Ovary (tissue), 3 donors: ENCODE measurements at regions not wholly inside any gene's neighbourhood (a gene's known extent, or its start where the extent isn't known, plus 50 kb on each side); places are given as distances from the start of the nearest gene placed in this dataset.

Experiments
- CTCF ChIP-seq, 3 donors: fragments of 450-650 bp in 2 of 3; fragments of 200-600 bp in 1 of 3; IDR thresholded peaks; one replicate each; pipeline versions ENCODE4 v1.5.1 to v1.8.0; 2016 to 2022; ENCODE audit warnings: antibody characterized with exemption in 3 of 3, mild to moderate bottlenecking in 1 of 3
- POLR2A ChIP-seq: fragments of 450-650 bp; IDR thresholded peaks from one replicate; pipeline ENCODE4 v1.6.1; 2017; ENCODE audit warnings: antibody characterized with exemption, mild to moderate bottlenecking, moderate library complexity
- donor health status: DM: no; HTN: no; CAD: no.

DNA sequence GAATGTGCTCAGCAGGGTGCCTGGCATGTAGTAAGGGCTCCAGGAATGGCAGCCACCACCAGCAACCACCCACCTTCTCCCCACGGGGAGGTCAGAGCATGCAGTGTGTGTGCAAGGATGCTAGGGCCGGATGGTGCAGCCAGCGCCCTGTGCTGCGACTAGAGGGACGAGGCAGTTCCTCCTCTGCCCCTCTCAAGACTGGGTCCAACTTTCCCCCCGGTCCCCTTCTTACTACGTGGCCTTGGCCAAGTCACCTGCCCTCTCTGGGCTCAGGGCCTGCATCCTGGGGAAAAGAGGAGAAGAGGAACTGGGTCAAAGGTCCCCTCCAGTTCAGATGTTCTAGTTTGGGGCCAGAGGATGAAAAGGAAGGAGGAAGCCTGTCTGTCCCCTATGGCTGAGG, 71.6 kb upstream of the TARDBP start:
- TF ChIP-seq POLR2A (no peak), CTCF (IDR thresholded peaks at IDR 0.05) (no peak)
